ENCODE measurements at regions not wholly inside any gene's neighbourhood (a gene's known extent, or its start where the extent isn't known, plus 50 kb on each side); places are given as distances from the start of the nearest gene placed in this dataset.

DNA sequence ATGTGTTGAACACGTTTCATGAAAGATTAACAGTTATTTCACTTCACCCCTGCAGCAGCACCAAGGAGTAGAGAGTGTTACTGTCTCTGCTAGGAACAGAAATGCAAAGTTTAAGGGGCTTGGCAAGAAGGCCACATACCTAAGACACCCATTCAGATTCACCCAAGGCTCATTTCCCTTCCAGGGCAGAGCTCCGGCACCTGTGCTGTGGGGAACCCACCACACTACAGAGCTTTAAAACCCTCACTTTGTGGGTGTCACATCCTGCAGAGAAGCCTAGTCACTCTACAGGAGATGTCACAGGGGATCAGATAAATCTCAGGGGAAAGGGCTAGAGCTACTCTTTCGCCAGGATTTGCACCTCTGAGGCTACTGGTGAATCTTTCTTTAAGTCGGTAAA, 176.1 kb upstream of the KLF6 start:
- TF ChIP-seq, protein P1, sequence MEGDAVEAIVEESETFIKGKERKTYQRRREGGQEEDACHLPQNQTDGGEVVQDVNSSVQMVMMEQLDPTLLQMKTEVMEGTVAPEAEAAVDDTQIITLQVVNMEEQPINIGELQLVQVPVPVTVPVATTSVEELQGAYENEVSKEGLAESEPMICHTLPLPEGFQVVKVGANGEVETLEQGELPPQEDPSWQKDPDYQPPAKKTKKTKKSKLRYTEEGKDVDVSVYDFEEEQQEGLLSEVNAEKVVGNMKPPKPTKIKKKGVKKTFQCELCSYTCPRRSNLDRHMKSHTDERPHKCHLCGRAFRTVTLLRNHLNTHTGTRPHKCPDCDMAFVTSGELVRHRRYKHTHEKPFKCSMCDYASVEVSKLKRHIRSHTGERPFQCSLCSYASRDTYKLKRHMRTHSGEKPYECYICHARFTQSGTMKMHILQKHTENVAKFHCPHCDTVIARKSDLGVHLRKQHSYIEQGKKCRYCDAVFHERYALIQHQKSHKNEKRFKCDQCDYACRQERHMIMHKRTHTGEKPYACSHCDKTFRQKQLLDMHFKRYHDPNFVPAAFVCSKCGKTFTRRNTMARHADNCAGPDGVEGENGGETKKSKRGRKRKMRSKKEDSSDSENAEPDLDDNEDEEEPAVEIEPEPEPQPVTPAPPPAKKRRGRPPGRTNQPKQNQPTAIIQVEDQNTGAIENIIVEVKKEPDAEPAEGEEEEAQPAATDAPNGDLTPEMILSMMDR (IDR thresholded peaks at IDR 0.05; ENCODE audit: low read depth, low read length, poor library complexity, severe bottlenecking), result no peak
- TF ChIP-seq EZH2phosphoT487 (IDR thresholded peaks at IDR 0.05; ENCODE audit: borderline replicate concordance, low read length), result no peak
